ENCODE measurements at regions not wholly inside any gene's neighbourhood (a gene's known extent, or its start where the extent isn't known, plus 50 kb on each side); places are given as distances from the start of the nearest gene placed in this dataset.

- TF ChIP-seq CTCF (conservative IDR thresholded peaks at IDR 0.05 in 1 of 2, IDR thresholded peaks at IDR 0.05 in 1 of 2; ENCODE audit: low read depth in 1 of 2, low read length in 2 of 2): no peak
- no peak for TF ChIP-seq EZH2 (IDR thresholded peaks at IDR 0.05; ENCODE audit: low read length, missing control alignments)
Measured at GRCh38 chr2:123693836-123694235, 331.3 kb upstream of the CNTNAP5 start.
